ENCODE measurements at regions not wholly inside any gene's neighbourhood (a gene's known extent, or its start where the extent isn't known, plus 50 kb on each side); places are given as distances from the start of the nearest gene placed in this dataset.

- H3K4me1 ChIP-seq (ENCODE audit: control insufficient read depth, insufficient read depth, low read length): no peaks in the 10 kb centered on the region
- POLR2A ChIA-PET (ENCODE audit: unreplicated experiment): interaction anchor here (0.6 kb wide), 1 partner anchor 428 kb away, joined by 15 read pairs; no protein-coding TSS in a partner anchor
Observed at GRCh38 chr7:23889566-23889965, 179.5 kb downstream of the STK31 start.

More at GRCh38 chr7:23889566-23889965, 179.5 kb downstream of the STK31 start:
- BruUV-seq (replicated peaks): no TSS peak
- Histone ChIP-seq H3K9me1 (ENCODE audit: insufficient read depth, low read length) (no peaks in the 10 kb centered on the region), H3K4me2 (ENCODE audit: low read depth, low read length) (no peak overlapping the region), H3K9me3 (ENCODE audit: control insufficient read depth, insufficient read depth, low read length) (no peaks in the 10 kb centered on the region), H3K27me3 (ENCODE audit: control insufficient read depth, insufficient read depth, low read length) (no peaks in the 10 kb centered on the region), H3K9ac (ENCODE audit: low read depth, low read length) (no peak overlapping the region), H3K27ac (ENCODE audit: insufficient read depth, low read length) (no peak overlapping the region), H3K4me3 (ENCODE audit: insufficient read depth, low read depth, low read length) (no peak overlapping the region), H4K91ac (ENCODE audit: insufficient read depth, low read depth, low read length) (no peak overlapping the region), H2BK120ac (ENCODE audit: low read depth, low read length) (no peak overlapping the region), H3K56ac (ENCODE audit: extremely low read depth, insufficient read depth, low read length) (no peak overlapping the region), H2AK9ac (replicated peaks; ENCODE audit: low read depth, low read length, poor library complexity) (no peak overlapping the region), H3K79me1 (ENCODE audit: low read depth in 1 of 2, low read length in 2 of 2) (no peaks in the 10 kb centered on the region), H2BK5ac (ENCODE audit: low read depth, low read length, poor library complexity, severe bottlenecking) (no peak overlapping the region), H4K8ac (ENCODE audit: low read depth in 2 of 2, low read length in 2 of 2) (no peak overlapping the region), H4K20me1 (ENCODE audit: insufficient read depth, low read length) (no peaks in the 10 kb centered on the region), H4K5ac (ENCODE audit: low read depth, low read length) (no peak overlapping the region), H3K36me3 (ENCODE audit: control insufficient read depth, insufficient read depth, low read length) (no peaks in the 10 kb centered on the region), H2BK15ac (ENCODE audit: low read depth, low read length) (no peak overlapping the region), H2AK5ac (ENCODE audit: low read depth, low read length) (no peak overlapping the region), H3K4ac (ENCODE audit: low read depth, low read length) (no peak overlapping the region), H2AFZ (replicated peaks; ENCODE audit: low read length, poor library complexity) (no peak overlapping the region), H3K23ac (ENCODE audit: low read depth, low read length) (no peak overlapping the region), H3K18ac (ENCODE audit: low read depth, low read length) (no peak overlapping the region), H2BK20ac (ENCODE audit: low read depth, low read length) (no peak overlapping the region), H3K14ac (replicated peaks; ENCODE audit: low read depth, low read length) (no peak overlapping the region)
- intact Hi-C loops (cut with micrococcal nuclease): no loop called here
- dilution Hi-C loops (cut with HindIII; ENCODE audit: low sequenced_read_pairs, unreplicated experiment): no loop called here
- CTCF ChIA-PET: no interaction called here
- no peak for DNase-seq
- no peak for TF ChIP-seq ELK1 (IDR thresholded peaks at IDR 0.05; ENCODE audit: borderline replicate concordance, low read depth, low read length)
- TF ChIP-seq RFX5 (IDR thresholded peaks at IDR 0.05; ENCODE audit: low read depth, low read length): no peak
- TF ChIP-seq MXI1 (IDR thresholded peaks at IDR 0.05; ENCODE audit: borderline replicate concordance, low read depth, low read length): no peak
- TF ChIP-seq NFE2L2 (IDR thresholded peaks at IDR 0.05; ENCODE audit: low read depth, low read length): no peak
- no peak for TF ChIP-seq POLR2A (IDR thresholded peaks at IDR 0.05; ENCODE audit: low read depth, low read length)
- TF ChIP-seq RCOR1 (IDR thresholded peaks at IDR 0.05; ENCODE audit: insufficient replicate concordance, low read length): no peak
- no peak for TF ChIP-seq CEBPB (IDR thresholded peaks at IDR 0.05; ENCODE audit: low read depth, low read length)
- TF ChIP-seq USF2 (IDR thresholded peaks at IDR 0.05; ENCODE audit: low read depth, low read length): no peak
- TF ChIP-seq FOS (IDR thresholded peaks at IDR 0.05; ENCODE audit: low read depth, low read length): no peak
- 50% methylated on average over 1 of the region's 1 CpG; no CpG with 5 or more reads in 1 of the 2 experiments for WGBS, 2 experiments (ENCODE audit: extremely low coverage in 2 of 2, insufficient read length in 1 of 2)
- in situ Hi-C loops (cut with MboI; ENCODE audit: low sequenced_read_pairs): no loop called here
- ATAC-seq (ENCODE audit: low read depth): no peak

All from IMR-90 (cell line).